ENCODE measurements at regions not wholly inside any gene's neighbourhood (a gene's known extent, or its start where the extent isn't known, plus 50 kb on each side); places are given as distances from the start of the nearest gene placed in this dataset.

GRCh38 chr6:119587537-119587936 is 238.0 kb upstream of the MAN1A1 start:
- Histone ChIP-seq H3K27me3 (no peaks in the 10 kb centered on the region), H3K4me1 (no peaks in the 10 kb centered on the region), H3K4me3 (no peak overlapping the region), H3K36me3 (no peaks in the 10 kb centered on the region), H3K27ac (no peak overlapping the region), H3K9me3 (no peaks in the 10 kb centered on the region)
- 86 to 88% methylated on average over 3 of the region's 3 CpGs for WGBS, 2 donors (ENCODE audit: low coverage in 1 of 2)
- ATAC-seq: no peak
- no peak for TF ChIP-seq EP300 (IDR thresholded peaks at IDR 0.05)
- no peak for TF ChIP-seq CTCF (IDR thresholded peaks at IDR 0.05)
- TF ChIP-seq POLR2A (IDR thresholded peaks at IDR 0.05): no peak
- TF ChIP-seq POLR2AphosphoS5 (IDR thresholded peaks at IDR 0.05): no peak

DNA sequence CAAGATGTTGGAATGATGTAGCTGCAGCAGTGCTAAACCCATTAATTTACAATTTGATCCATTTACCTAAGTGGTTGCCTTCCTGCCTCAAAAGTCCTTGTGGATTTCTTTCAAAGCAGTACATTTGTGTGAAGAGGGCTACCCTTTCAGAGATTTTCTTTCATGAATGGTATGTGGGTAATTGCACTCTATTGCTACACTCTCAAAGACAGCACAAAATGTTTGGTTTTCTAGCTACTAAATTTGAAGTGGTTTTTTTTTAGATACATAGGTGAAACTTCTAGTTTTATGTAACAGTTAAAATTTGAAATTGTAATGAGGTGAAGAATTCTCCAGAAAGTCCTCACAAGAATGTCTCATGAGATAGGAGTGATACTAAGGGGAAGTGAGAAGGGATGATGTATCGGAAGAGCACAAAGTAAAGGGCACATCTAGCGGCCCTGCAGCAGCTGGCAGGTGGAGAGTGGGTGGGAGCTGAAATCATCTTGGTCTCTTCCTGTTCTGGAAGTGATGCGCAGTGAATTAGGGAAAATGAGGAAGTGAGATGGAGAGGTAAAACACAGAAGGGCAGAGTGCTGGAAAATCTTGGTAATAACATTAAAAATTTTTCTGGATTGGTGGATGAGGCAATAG is 236.8 kb upstream of the MAN1A1 start:
- Histone ChIP-seq H3K9me3 (no peaks in the 10 kb centered on the region), H3K4me1 (no peaks in the 10 kb centered on the region), H3K36me3 (no peaks in the 10 kb centered on the region), H3K27me3 (no peaks in the 10 kb centered on the region), H3K4me3 (no peak overlapping the region), H3K27ac (no peak overlapping the region)
- no peak for ATAC-seq
- TF ChIP-seq CTCF (IDR thresholded peaks at IDR 0.05) (no peak), POLR2AphosphoS5 (IDR thresholded peaks at IDR 0.05) (no peak), POLR2A (IDR thresholded peaks at IDR 0.05) (no peak), EP300 (IDR thresholded peaks at IDR 0.05) (no peak)
- 76 to 79% methylated on average over 3 of the region's 3 CpGs for WGBS, 2 donors (ENCODE audit: low coverage in 1 of 2)

DNA sequence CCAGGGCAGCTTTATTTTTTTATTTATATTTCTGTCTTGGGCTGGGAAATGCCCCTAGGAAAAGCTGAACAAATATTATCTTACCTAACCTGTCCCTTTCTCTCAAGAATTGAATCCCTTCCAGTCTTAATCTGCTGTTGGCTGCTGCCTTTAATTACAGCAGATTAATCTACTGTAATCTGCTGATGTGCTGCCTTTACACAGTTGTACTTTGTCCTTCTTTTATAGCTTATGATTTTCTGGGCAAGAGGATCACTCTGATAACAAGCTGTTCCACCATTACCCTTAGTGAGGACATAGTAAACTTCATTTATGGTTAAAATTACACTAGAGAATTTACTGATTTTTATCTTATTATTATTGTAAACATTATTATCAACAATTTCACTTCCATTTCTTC is 234.5 kb upstream of the MAN1A1 start:
- TF ChIP-seq CTCF (IDR thresholded peaks at IDR 0.05): no peak
- Histone ChIP-seq H3K4me3 (no peak overlapping the region), H3K4me1 (no peaks in the 10 kb centered on the region), H3K36me3 (no peaks in the 10 kb centered on the region), H3K27ac (no peak overlapping the region), H3K9me3 (no peaks in the 10 kb centered on the region), H3K27me3 (no peaks in the 10 kb centered on the region)
- no peak for ATAC-seq

DNA sequence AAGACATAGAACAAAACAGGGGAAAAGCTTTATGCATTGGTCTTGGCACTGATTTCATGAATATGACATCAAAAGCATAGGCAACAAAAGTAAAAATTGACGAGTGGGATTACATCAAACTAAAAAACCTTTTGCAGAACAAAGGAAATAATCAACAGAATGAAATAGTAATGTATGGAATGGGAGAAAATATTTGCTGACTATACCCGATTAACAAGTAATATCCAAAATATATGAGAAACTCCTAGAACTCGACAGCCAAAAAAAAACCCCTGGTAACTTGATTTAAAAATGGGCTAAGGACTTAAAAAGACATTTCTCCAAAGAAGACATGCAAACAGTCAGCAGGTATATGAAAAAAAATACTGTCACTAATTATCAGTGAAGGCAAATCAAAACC is 231.7 kb upstream of the MAN1A1 start:
- H3K9me3 ChIP-seq: peaks cover 0 to 19% (median 0%) of the 10 kb centered on the region in 3 donors
- H3K4me3 ChIP-seq: no peak overlapping the region
- TF ChIP-seq POLR2AphosphoS5 (IDR thresholded peaks at IDR 0.05) (no peak), CTCF (IDR thresholded peaks at IDR 0.05) (no peak)
- WGBS, 2 donors (ENCODE audit: low coverage in 1 of 2): 88 to 91% methylated on average over 3 of the region's 3 CpGs
- H3K4me1 ChIP-seq: no peaks in the 10 kb centered on the region
- no peak for ATAC-seq
- H3K27ac ChIP-seq: no peak overlapping the region
- no peaks in the 10 kb centered on the region for H3K27me3 ChIP-seq
- H3K36me3 ChIP-seq: no peaks in the 10 kb centered on the region

DNA sequence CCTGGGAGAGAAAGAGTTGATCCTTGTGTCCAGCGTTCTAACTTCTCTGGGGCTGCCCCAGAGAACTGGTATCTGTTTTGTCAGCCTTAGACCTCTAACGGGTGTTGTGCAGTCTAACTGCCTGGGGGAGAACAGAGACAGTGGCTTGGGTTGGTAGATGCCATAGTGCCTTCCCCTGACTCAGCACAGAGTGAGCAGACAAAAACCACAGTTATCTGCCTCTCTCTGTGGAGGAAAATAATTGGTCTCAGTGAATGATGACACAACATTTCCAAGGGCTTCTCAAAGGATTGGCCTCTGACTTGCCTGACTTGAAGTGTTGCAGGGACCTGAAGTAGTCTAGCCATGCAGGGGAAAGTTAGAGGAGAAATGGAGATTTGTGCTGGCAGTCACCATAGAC is 226.2 kb upstream of the MAN1A1 start:
- 83% methylated on average over 1 of the region's 2 CpGs; no CpG with 5 or more reads in 1 of the 2 donors for WGBS, 2 donors (ENCODE audit: low coverage in 1 of 2)
- no peaks in the 10 kb centered on the region for H3K4me1 ChIP-seq
- H3K4me3 ChIP-seq: no peak overlapping the region
- no peak overlapping the region for H3K27ac ChIP-seq
- H3K36me3 ChIP-seq: no peaks in the 10 kb centered on the region
- ATAC-seq: no peak
- TF ChIP-seq EP300 (IDR thresholded peaks at IDR 0.05) (no peak), POLR2A (IDR thresholded peaks at IDR 0.05) (no peak), CTCF (IDR thresholded peaks at IDR 0.05) (no peak), POLR2AphosphoS5 (IDR thresholded peaks at IDR 0.05) (no peak)
- no peaks in the 10 kb centered on the region for H3K27me3 ChIP-seq
- peaks cover 0 to 29% (median 0%) of the 10 kb centered on the region in 3 donors for H3K9me3 ChIP-seq

Data from gastroesophageal sphincter (tissue), 4 donors.